Duodenal mucosa (tissue), 2 donors: ENCODE measurements at regions not wholly inside any gene's neighbourhood (a gene's known extent, or its start where the extent isn't known, plus 50 kb on each side); places are given as distances from the start of the nearest gene placed in this dataset.
"Not testable (repeated sequence)": the region's sequence is repeated elsewhere in the genome, so short reads cannot be mapped to it uniquely, and the experiment has no call there.

ENCODE experiments used
- H3K27ac ChIP-seq: one replicate; pipeline ENCODE4 v1.7.0; 2013; ENCODE audit warnings: low read depth, low read length
- H3K27me3 ChIP-seq, 2 donors: one replicate each; pipeline ENCODE4 v1.7.0; 2013; ENCODE audit warnings: low read length in 2 of 2, control low read depth in 1 of 2; ENCODE audit not compliant: insufficient read depth in 2 of 2, control insufficient read depth in 1 of 2
- H3K36me3 ChIP-seq, 2 donors: one replicate each; pipeline ENCODE4 v1.7.0; 2013; ENCODE audit warnings: low read length in 2 of 2, control low read depth in 1 of 2; ENCODE audit not compliant: insufficient read depth in 2 of 2, control insufficient read depth in 1 of 2
- H3K4me1 ChIP-seq, 2 donors: one replicate each; pipeline ENCODE4 v1.7.0; 2013; ENCODE audit warnings: low read length in 2 of 2, control low read depth in 1 of 2; ENCODE audit not compliant: insufficient read depth in 2 of 2, control insufficient read depth in 1 of 2
- H3K4me3 ChIP-seq, 2 donors: one replicate each; pipeline ENCODE4 v1.7.0; 2013; ENCODE audit warnings: low read length in 2 of 2, low read depth in 1 of 2
- H3K9ac ChIP-seq, 2 donors: one replicate each; pipeline ENCODE4 v1.7.0; 2013; ENCODE audit warnings: low read length in 2 of 2, low read depth in 1 of 2
- H3K9me3 ChIP-seq, 2 donors: one replicate each; pipeline ENCODE4 v1.7.0; 2013; ENCODE audit warnings: low read length in 2 of 2, control low read depth in 1 of 2; ENCODE audit not compliant: control insufficient read depth in 1 of 2

GRCh38 chr7:114329458-114329857 is 85.2 kb upstream of the FOXP2 start:
- H3K36me3 ChIP-seq, H3K9me3 ChIP-seq, H3K9ac ChIP-seq, H3K27me3 ChIP-seq, H3K27ac ChIP-seq, H3K4me3 ChIP-seq, H3K4me1 ChIP-seq: not testable (repeated sequence)

DNA sequence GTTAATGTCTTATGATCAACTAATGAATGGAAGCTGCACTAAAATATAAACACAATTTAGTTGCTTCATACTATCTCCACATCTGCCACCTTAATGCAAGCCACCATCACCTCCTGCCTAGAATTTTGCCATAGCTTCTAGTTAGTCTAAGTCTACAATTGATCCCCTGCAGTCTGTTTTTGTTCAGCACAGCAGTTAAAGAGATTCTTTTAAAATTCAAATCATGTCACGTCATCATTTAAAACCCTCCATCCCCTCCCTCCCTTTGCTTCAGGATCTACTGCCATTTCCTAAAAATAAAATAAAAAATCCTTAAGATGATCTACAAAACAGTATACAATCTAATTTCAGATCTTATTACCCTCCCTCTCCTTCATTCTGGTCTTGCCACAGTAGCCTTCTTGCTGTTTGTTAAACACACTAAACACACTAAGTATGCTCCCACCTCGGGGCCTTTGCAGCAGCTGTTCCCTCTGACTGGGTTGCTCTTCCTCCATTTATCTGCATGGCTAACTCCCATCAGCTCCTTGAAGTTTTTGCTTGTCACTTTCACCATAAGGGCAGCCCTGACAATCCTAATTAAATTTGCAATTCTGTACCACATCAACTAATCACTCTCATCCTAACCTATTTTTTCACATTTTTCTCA is 97.0 kb upstream of the FOXP2 start:
- H3K4me3 ChIP-seq, result no peak overlapping the region
- H3K4me1 ChIP-seq, result no peaks in the 10 kb centered on the region
- H3K9ac ChIP-seq, result no peak overlapping the region
- H3K27ac ChIP-seq, result no peak overlapping the region
- no peaks in the 10 kb centered on the region for H3K36me3 ChIP-seq
- H3K9me3 ChIP-seq, result no peaks in the 10 kb centered on the region
- no peaks in the 10 kb centered on the region for H3K27me3 ChIP-seq

DNA sequence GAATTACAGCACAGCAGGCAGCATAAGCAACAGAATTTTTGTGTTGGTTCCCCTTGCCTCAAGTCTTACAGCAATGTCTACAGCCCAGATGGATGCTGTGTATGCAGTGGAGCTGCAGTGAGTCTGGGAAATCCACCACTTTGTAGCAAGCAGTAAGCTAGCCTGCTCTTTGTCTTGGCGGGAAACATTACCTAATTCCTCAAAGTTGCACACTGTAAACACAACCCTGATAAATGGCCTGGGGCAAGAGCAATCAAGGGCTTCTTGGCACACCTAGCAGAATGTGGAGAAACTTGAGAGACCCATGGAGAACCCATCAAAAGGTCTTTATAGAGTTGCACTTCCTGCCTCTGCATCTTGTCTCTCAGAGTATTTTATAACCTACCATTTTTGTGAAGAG is 102.0 kb upstream of the FOXP2 start:
- Histone ChIP-seq H3K4me3 (no peak overlapping the region), H3K36me3 (no peaks in the 10 kb centered on the region), H3K9ac (no peak overlapping the region), H3K4me1 (no peaks in the 10 kb centered on the region), H3K9me3 (no peaks in the 10 kb centered on the region), H3K27me3 (no peaks in the 10 kb centered on the region), H3K27ac (no peak overlapping the region)

- H3K36me3 ChIP-seq, result no peaks in the 10 kb centered on the region
- no peak overlapping the region for H3K27ac ChIP-seq
- H3K27me3 ChIP-seq, result no peaks in the 10 kb centered on the region
- no peaks in the 10 kb centered on the region for H3K9me3 ChIP-seq
- H3K4me1 ChIP-seq, result no peaks in the 10 kb centered on the region
- H3K9ac ChIP-seq, result no peak overlapping the region
- H3K4me3 ChIP-seq, result no peak overlapping the region
These were observed 104.1 kb upstream of the FOXP2 start for GRCh38 chr7:114310345-114311110.

- Histone ChIP-seq H3K27me3 (no peaks in the 10 kb centered on the region), H3K9me3 (no peaks in the 10 kb centered on the region), H3K4me3 (no peak overlapping the region), H3K36me3 (no peaks in the 10 kb centered on the region), H3K27ac (no peak overlapping the region), H3K9ac (no peak overlapping the region), H3K4me1 (no peaks in the 10 kb centered on the region)
These were observed 104.9 kb upstream of the FOXP2 start for GRCh38 chr7:114309729-114310128.

- H3K36me3 ChIP-seq, result no peaks in the 10 kb centered on the region
- H3K9ac ChIP-seq, result no peak overlapping the region
- H3K27me3 ChIP-seq, result no peaks in the 10 kb centered on the region
- H3K27ac ChIP-seq, result no peak overlapping the region
- no peaks in the 10 kb centered on the region for H3K4me1 ChIP-seq
- H3K9me3 ChIP-seq, result no peaks in the 10 kb centered on the region
- H3K4me3 ChIP-seq, result no peak overlapping the region
These were observed 111.3 kb upstream of the FOXP2 start for GRCh38 chr7:114303301-114303700.

GRCh38 chr7:114302858-114303257 is 111.8 kb upstream of the FOXP2 start:
- Histone ChIP-seq H3K27me3 (no peaks in the 10 kb centered on the region), H3K9ac (no peak overlapping the region), H3K4me1 (no peaks in the 10 kb centered on the region), H3K27ac (no peak overlapping the region), H3K36me3 (no peaks in the 10 kb centered on the region), H3K4me3 (no peak overlapping the region), H3K9me3 (no peaks in the 10 kb centered on the region)

- no peak overlapping the region for H3K9ac ChIP-seq
- H3K27me3 ChIP-seq, result no peaks in the 10 kb centered on the region
- H3K4me3 ChIP-seq, result no peak overlapping the region
- H3K36me3 ChIP-seq, result no peaks in the 10 kb centered on the region
- H3K27ac ChIP-seq, result no peak overlapping the region
- H3K4me1 ChIP-seq, result no peaks in the 10 kb centered on the region
- H3K9me3 ChIP-seq, result no peaks in the 10 kb centered on the region
These were observed 116.6 kb upstream of the FOXP2 start for GRCh38 chr7:114298011-114298410.

GRCh38 chr7:114297121-114297520 is 117.5 kb upstream of the FOXP2 start:
- Histone ChIP-seq H3K4me1 (no peaks in the 10 kb centered on the region), H3K4me3 (no peak overlapping the region), H3K9me3 (no peaks in the 10 kb centered on the region), H3K27me3 (no peaks in the 10 kb centered on the region), H3K9ac (no peak overlapping the region), H3K36me3 (no peaks in the 10 kb centered on the region), H3K27ac (no peak overlapping the region)

DNA sequence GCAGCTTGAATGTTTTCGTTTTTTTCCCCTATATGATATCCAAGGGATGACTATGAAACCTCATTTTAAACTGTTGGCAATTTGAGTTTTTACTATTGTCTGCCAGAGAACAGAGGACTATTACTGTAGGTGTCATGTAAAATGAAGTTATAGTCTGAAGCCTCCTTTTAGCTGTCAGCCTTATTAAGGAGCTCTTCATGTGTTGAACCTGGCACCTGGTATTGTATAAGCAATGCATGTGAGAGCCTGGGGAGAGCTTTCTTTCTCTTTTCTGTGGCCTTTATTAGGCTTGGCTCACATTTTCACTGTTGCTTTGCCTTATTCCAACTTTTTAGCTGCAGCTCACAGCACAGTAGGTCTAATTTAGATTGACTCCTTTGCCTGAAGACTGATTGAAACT is 119.1 kb upstream of the FOXP2 start:
- Histone ChIP-seq H3K27me3 (no peaks in the 10 kb centered on the region), H3K9ac (no peak overlapping the region), H3K36me3 (no peaks in the 10 kb centered on the region), H3K4me1 (no peaks in the 10 kb centered on the region), H3K9me3 (no peaks in the 10 kb centered on the region), H3K4me3 (no peak overlapping the region), H3K27ac (no peak overlapping the region)
